HCT116 (cell line): ENCODE measurements at regions not wholly inside any gene's neighbourhood (a gene's known extent, or its start where the extent isn't known, plus 50 kb on each side); places are given as distances from the start of the nearest gene placed in this dataset.

ENCODE experiments used
- ATAC-seq: fragments of 200-7000 bp; cut with Tn5 transposase; 2 replicates; pipeline ENCODE4 v1.9.1; 2020; ENCODE audit warnings: mild to moderate bottlenecking, moderate library complexity
- BruUV-seq: library from RNA; stranded (reverse); fragments of 400-500 nt; replicated peaks from 2 replicates; lab custom pipeline; 2021; lab: Mats Ljungman, UMichigan
- CTCF ChIA-PET: fragments of 300-600 bp; sonication (Branson Sonifier 250); formaldehyde crosslinking; loops from one replicate; lab custom pipeline; 2021; ENCODE audit warnings: antibody characterized with exemption; lab: Charles Lee
- POLR2A ChIA-PET: fragments of 300-600, 350-600 bp; sonication (Branson Sonifier 250); formaldehyde crosslinking; loops from one replicate; lab custom pipeline; 2021; ENCODE audit warnings: antibody characterized with exemption; lab: Charles Lee
- RAD21 ChIA-PET, 2 experiments: fragments of 300-600 bp; sonication (Branson Sonifier 250); formaldehyde crosslinking; loops; one replicate each; lab custom pipeline; 2023; ENCODE audit warnings: low total read pairs in 2 of 2; ENCODE audit not compliant: uncharacterized antibody in 2 of 2, unreplicated experiment in 2 of 2, low non-redundant PET in 1 of 2; lab: Charles Lee
- DNase-seq: peaks from one replicate; pipeline ENCODE4 v3.0.0-alpha.2; 2010; ENCODE audit warnings: low read depth, low spot score
- H2AFZ ChIP-seq: fragments of 200-600 bp; shearing (Covaris generic), sonication (generic); 2 replicates; pipeline ENCODE4 v1.6.1; 2017; ENCODE audit warnings: low read depth, mixed run types, mixed read lengths, antibody characterized with exemption, low read length; ENCODE audit not compliant: poor library complexity, severe bottlenecking
- H3K27ac ChIP-seq: 2 replicates; pipeline ENCODE4 v1.5.1; 2012; ENCODE audit warnings: low read depth, low read length
- H3K27me3 ChIP-seq: fragments of 200-600 bp; sonication (generic); 2 replicates; pipeline ENCODE4 v1.6.1; 2016; ENCODE audit warnings: mixed run types, low read length, mixed read lengths; ENCODE audit not compliant: insufficient read depth
- H3K36me3 ChIP-seq, 2 experiments: fragments of 200-500 bp in 1 of 2; fragments of 200-600 bp in 1 of 2; sonication (Bioruptor generic) in 1 of 2; sonication (generic) in 1 of 2; 2 replicates each; pipeline versions ENCODE4 v1.5.1 to v1.6.1; 2014 to 2016; ENCODE audit warnings: low read length in 2 of 2, inconsistent platforms in 1 of 2, mixed read lengths in 1 of 2, mixed run types in 1 of 2; ENCODE audit not compliant: insufficient read depth in 2 of 2, control insufficient read depth in 1 of 2
- H3K4me1 ChIP-seq, 2 experiments: fragments of 200-600 bp in 1 of 2; sonication (generic) in 1 of 2; 2 replicates each; pipeline versions ENCODE4 v1.5.1 to v1.6.1; 2012 to 2017; ENCODE audit warnings: low read length in 2 of 2, inconsistent platforms in 1 of 2, mild to moderate bottlenecking in 1 of 2, mixed read lengths in 1 of 2, mixed run types in 1 of 2, moderate library complexity in 1 of 2; ENCODE audit not compliant: insufficient read depth in 2 of 2, control insufficient read depth in 1 of 2
- H3K4me2 ChIP-seq: fragments of 200-600 bp; sonication (generic); 2 replicates; pipeline ENCODE4 v1.6.1; 2017; ENCODE audit warnings: mixed run types, low read length, mixed read lengths
- H3K4me3 ChIP-seq, 2 experiments: fragments of 200-600 bp in 1 of 2; sonication (generic) in 1 of 2; replicated peaks in 1 of 2; 2 replicates each; pipeline ENCODE4 v1.5.1; 2011 to 2016; ENCODE audit warnings: low read length in 2 of 2, control low read depth in 1 of 2, low read depth in 1 of 2, mild to moderate bottlenecking in 1 of 2, mixed read lengths in 1 of 2, mixed run types in 1 of 2
- H3K79me2 ChIP-seq: fragments of 200-600 bp; sonication (generic); 2 replicates; pipeline ENCODE4 v1.6.1; 2017; ENCODE audit warnings: mild to moderate bottlenecking, mixed run types, low read length, moderate library complexity, mixed read lengths; ENCODE audit not compliant: insufficient read depth
- H3K9ac ChIP-seq: fragments of 200-600 bp; sonication (generic); 2 replicates; pipeline ENCODE4 v1.6.1; 2016; ENCODE audit warnings: low read length, mixed read lengths
- H3K9me2 ChIP-seq: fragments of 200-600 bp; sonication (generic), shearing (Covaris generic); 2 replicates; pipeline ENCODE4 v1.6.1; 2017; ENCODE audit warnings: mixed run types, mild to moderate bottlenecking, moderate library complexity; ENCODE audit not compliant: insufficient read depth
- H3K9me3 ChIP-seq, 2 experiments: fragments of 200-500 bp in 1 of 2; fragments of 200-600 bp in 1 of 2; sonication (Bioruptor generic) in 1 of 2; sonication (generic) in 1 of 2; 2 replicates each; pipeline ENCODE4 v1.6.1; 2014 to 2017; ENCODE audit warnings: low read length in 2 of 2, mixed read lengths in 2 of 2, inconsistent platforms in 1 of 2, low read depth in 1 of 2, mild to moderate bottlenecking in 1 of 2, mixed run types in 1 of 2, moderate library complexity in 1 of 2; ENCODE audit not compliant: control insufficient read depth in 1 of 2, insufficient read depth in 1 of 2
- H4K20me1 ChIP-seq: fragments of 200-600 bp; sonication (generic), shearing (Covaris generic); 2 replicates; pipeline ENCODE4 v1.6.1; 2017; ENCODE audit warnings: mixed run types, mild to moderate bottlenecking, moderate library complexity; ENCODE audit not compliant: insufficient read depth
- CBX3 ChIP-seq: IDR thresholded peaks from 2 replicates; pipeline ENCODE4 v1.6.1; 2012; ENCODE audit warnings: low read depth
- CEBPB ChIP-seq: IDR thresholded peaks from 2 replicates; pipeline ENCODE4 v1.6.1; 2012; ENCODE audit warnings: low read depth
- CTCF ChIP-seq, 3 experiments: fragments of 200-600 bp in 1 of 3; sonication (generic) in 1 of 3; IDR thresholded peaks in 2 of 3; conservative IDR thresholded peaks in 1 of 3; 2 replicates each; pipeline ENCODE4 v1.5.1; 2012 to 2017; ENCODE audit warnings: low read depth in 2 of 3, low read length in 2 of 3, antibody characterized with exemption in 1 of 3, borderline replicate concordance in 1 of 3, control low read depth in 1 of 3, mild to moderate bottlenecking in 1 of 3, mixed read lengths in 1 of 3, mixed run types in 1 of 3, moderate library complexity in 1 of 3; ENCODE audit not compliant: insufficient read depth in 1 of 3
- EGR1 ChIP-seq: IDR thresholded peaks from 2 replicates; pipeline ENCODE4 v1.6.1; 2012; ENCODE audit warnings: low read depth
- ELF1 ChIP-seq: IDR thresholded peaks from 2 replicates; pipeline ENCODE4 v1.6.1; 2012; ENCODE audit warnings: low read depth, borderline replicate concordance
- EZH2phosphoT487 ChIP-seq: fragments of 200-600 bp; IDR thresholded peaks from 2 replicates; pipeline ENCODE4 v1.6.1; 2018; ENCODE audit warnings: antibody characterized with exemption, borderline replicate concordance
- FOSL1 ChIP-seq: IDR thresholded peaks from 2 replicates; pipeline ENCODE4 v1.6.1; 2012; ENCODE audit warnings: low read depth
- JUND ChIP-seq: IDR thresholded peaks from 2 replicates; pipeline ENCODE4 v1.6.1; 2012
- POLR2A ChIP-seq: IDR thresholded peaks from 2 replicates; pipeline ENCODE4 v1.7.0; 2011; ENCODE audit warnings: borderline replicate concordance; ENCODE audit not compliant: insufficient read depth, insufficient read length; ENCODE audit errors: extremely low read depth
- RAD21 ChIP-seq: IDR thresholded peaks from 2 replicates; pipeline ENCODE4 v1.6.1; 2012; ENCODE audit warnings: low read depth, mild to moderate bottlenecking
- SIN3A ChIP-seq: IDR thresholded peaks from 2 replicates; pipeline ENCODE4 v1.6.1; 2012; ENCODE audit warnings: low read depth
- TCF7L2 ChIP-seq: IDR thresholded peaks from 2 replicates; pipeline ENCODE4 v1.7.0; 2011; ENCODE audit warnings: borderline replicate concordance, inconsistent platforms; ENCODE audit not compliant: insufficient read depth, insufficient read length; ENCODE audit errors: extremely low read depth
- YY1 ChIP-seq: IDR thresholded peaks from 2 replicates; pipeline ENCODE4 v1.6.1; 2011; ENCODE audit warnings: low read length, low read depth, moderate library complexity, mild to moderate bottlenecking; ENCODE audit not compliant: insufficient replicate concordance; ENCODE audit errors: extremely low read depth
- intact Hi-C: fragments of 100-400 bp; cut with micrococcal nuclease; formaldehyde crosslinking; loops from 2 replicates; pipeline ENCODE4 v1.10.0; 2022
- TF ChIP-seq, protein P1 (sequence below): IDR thresholded peaks from 2 replicates; pipeline ENCODE4 v1.6.1; 2012
- TF ChIP-seq, protein P2 (sequence below): IDR thresholded peaks from 2 replicates; pipeline ENCODE4 v1.6.1; 2012

DNA sequence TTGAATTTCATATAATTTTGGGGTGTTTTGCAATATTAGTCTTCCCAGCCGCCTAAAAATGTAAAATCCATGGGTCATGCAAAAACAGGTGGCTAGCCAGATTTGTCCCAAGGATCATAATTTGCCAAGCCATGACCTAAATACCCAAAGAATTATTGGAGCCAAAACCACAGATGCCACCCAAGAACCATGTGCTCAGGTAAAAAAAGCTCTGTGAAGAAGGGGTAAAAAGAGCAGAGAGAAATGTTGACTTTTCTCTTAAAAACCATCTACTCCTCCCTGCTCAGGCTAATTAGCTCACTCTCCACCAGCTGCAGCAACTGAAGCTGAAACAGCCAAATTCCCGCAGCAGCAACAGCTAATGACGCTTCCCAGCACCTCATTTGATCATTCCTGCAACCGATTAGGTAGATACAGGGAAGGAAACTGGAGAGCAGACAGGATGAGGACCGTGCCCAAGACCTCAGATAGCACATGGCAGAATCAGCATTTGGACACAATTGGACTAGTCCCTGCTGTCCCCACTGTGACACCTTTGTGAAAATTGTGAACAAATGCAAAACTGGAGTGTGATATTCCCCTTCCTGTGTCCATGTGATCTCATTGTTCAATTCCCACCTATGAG lies 107.9 kb upstream of the NXT1 start (continued):
- no peak for TF ChIP-seq RAD21

DNA sequence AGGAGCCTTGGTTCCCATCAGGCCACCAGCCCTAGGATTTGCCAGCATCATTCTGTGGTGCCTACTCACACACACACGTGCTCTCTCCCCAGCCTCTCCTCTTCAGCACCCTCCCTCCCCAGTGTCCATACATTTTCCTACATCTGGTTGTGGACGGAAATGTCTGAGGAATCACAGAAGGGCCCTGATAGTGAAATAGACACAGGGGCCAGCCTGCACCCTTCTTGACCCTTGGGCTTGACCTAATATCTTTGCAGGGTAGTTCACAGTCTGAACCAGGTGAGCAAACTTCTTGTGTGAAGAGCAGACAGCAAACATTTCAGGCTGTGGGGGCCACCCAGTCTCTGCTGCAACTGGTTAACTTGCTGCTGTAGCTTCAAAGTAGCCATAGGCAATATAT lies 108.5 kb upstream of the NXT1 start:
- BruUV-seq: no TSS peak
- H4K20me1 ChIP-seq: no peaks in the 10 kb centered on the region
- H3K9ac ChIP-seq: no peak overlapping the region
- H3K4me2 ChIP-seq: no peak overlapping the region
- no peak overlapping the region for H3K27ac ChIP-seq
- H3K9me3 ChIP-seq: no peaks in the 10 kb centered on the region
- no peaks in the 10 kb centered on the region for H3K9me2 ChIP-seq
- H3K27me3 ChIP-seq: peaks cover 4% of the 10 kb centered on the region
- H3K4me3 ChIP-seq: no peak overlapping the region
- intact Hi-C loops: no loop called here
- H2AFZ ChIP-seq: no peak overlapping the region
- H3K36me3 ChIP-seq: no peaks in the 10 kb centered on the region
- ChIA-PET POLR2A (no interaction called here), RAD21 (no interaction called here), CTCF (no interaction called here)
- TF ChIP-seq EGR1 (no peak), TCF7L2 (no peak), RAD21 (no peak), JUND (no peak), CBX3 (no peak), EZH2phosphoT487 (no peak), FOSL1 (no peak), POLR2A (no peak), ELF1 (no peak)
- TF ChIP-seq, protein P1, sequence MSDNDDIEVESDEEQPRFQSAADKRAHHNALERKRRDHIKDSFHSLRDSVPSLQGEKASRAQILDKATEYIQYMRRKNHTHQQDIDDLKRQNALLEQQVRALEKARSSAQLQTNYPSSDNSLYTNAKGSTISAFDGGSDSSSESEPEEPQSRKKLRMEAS: no peak
- DNase-seq (no peak), ATAC-seq (no peak)
- no peaks in the 10 kb centered on the region for H3K79me2 ChIP-seq
- H3K4me1 ChIP-seq: no peaks in the 10 kb centered on the region

- Histone ChIP-seq H3K27ac (no peak overlapping the region), H3K9me2 (no peaks in the 10 kb centered on the region), H3K9me3 (no peaks in the 10 kb centered on the region), H3K36me3 (no peaks in the 10 kb centered on the region), H4K20me1 (no peaks in the 10 kb centered on the region), H3K4me1 (no peaks in the 10 kb centered on the region), H3K4me3 (no peak overlapping the region), H3K4me2 (no peak overlapping the region), H3K79me2 (no peaks in the 10 kb centered on the region), H2AFZ (no peak overlapping the region), H3K9ac (no peak overlapping the region), H3K27me3 (peaks cover 8% of the 10 kb centered on the region)
- POLR2A ChIA-PET: no interaction called here
- BruUV-seq: no TSS peak
- no peak for ATAC-seq
- RAD21 ChIA-PET: no interaction called here
- intact Hi-C loops: no loop called here
- DNase-seq: no peak
- CTCF ChIA-PET: no interaction called here
- no peak for TF ChIP-seq CTCF (IDR thresholded peaks at IDR 0.05 in 2 of 3, conservative IDR thresholded peaks at IDR 0.05 in 1 of 3; ENCODE audit: borderline replicate concordance in 1 of 3, insufficient read depth in 1 of 3, low read depth in 2 of 3, low read length in 2 of 3)
- TF ChIP-seq CBX3: no peak
- TF ChIP-seq, protein P2, sequence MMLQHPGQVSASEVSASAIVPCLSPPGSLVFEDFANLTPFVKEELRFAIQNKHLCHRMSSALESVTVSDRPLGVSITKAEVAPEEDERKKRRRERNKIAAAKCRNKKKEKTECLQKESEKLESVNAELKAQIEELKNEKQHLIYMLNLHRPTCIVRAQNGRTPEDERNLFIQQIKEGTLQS: no peak
- TF ChIP-seq EZH2phosphoT487: no peak
- no peak for TF ChIP-seq YY1
- no peak for TF ChIP-seq CEBPB
- no peak for TF ChIP-seq SIN3A
- no peak for TF ChIP-seq ELF1
Observed at GRCh38 chr20:23241416-23241815, 109.2 kb upstream of the NXT1 start.
